Thoracic aorta (tissue), 2 donors: ENCODE measurements at regions not wholly inside any gene's neighbourhood (a gene's known extent, or its start where the extent isn't known, plus 50 kb on each side); places are given as distances from the start of the nearest gene placed in this dataset.
"Not testable (repeated sequence)": the region's sequence is repeated elsewhere in the genome, so short reads cannot be mapped to it uniquely, and the experiment has no call there.

Experiments used
- ATAC-seq: fragments of 150-250 bp; one replicate; pipeline ENCODE4 v1.8.0; 2017; ENCODE audit warnings: low read depth; ENCODE audit not compliant: insufficient number of reproducible peaks, low FRiP score
- DNase-seq: peaks from one replicate; pipeline ENCODE4 v3.0.0-alpha.2; 2020; ENCODE audit warnings: low spot score
- H3K27ac ChIP-seq, 2 donors: fragments of 200-600 bp; sonication (generic); 1 replicate in 1 of 2; 2 replicates in 1 of 2; pipeline ENCODE4 v1.5.1; 2016; ENCODE audit warnings: mild to moderate bottlenecking in 2 of 2, moderate library complexity in 2 of 2
- H3K27me3 ChIP-seq: fragments of 200-600 bp; sonication (generic); replicated peaks from 2 replicates; pipeline ENCODE4 v1.6.0; 2016; ENCODE audit warnings: mild to moderate bottlenecking; ENCODE audit not compliant: insufficient read depth
- H3K36me3 ChIP-seq: fragments of 200-600 bp; sonication (generic); one replicate; pipeline ENCODE4 v1.5.1; 2016
- H3K4me1 ChIP-seq, 2 donors: fragments of 200-600 bp; sonication (generic); 1 replicate in 1 of 2; 2 replicates in 1 of 2; pipeline versions ENCODE4 v1.5.1 to v1.6.0; 2016; ENCODE audit warnings: low read depth in 2 of 2, mild to moderate bottlenecking in 1 of 2; ENCODE audit not compliant: control insufficient read depth in 1 of 2
- H3K4me3 ChIP-seq: fragments of 200-600 bp; sonication (generic); 2 replicates; pipeline ENCODE4 v1.5.1; 2016; ENCODE audit warnings: mild to moderate bottlenecking
- H3K9me3 ChIP-seq: fragments of 200-600 bp; sonication (generic); 2 replicates; pipeline ENCODE4 v1.5.1; 2016
- CTCF ChIP-seq: fragments of 200-600 bp; sonication (generic); IDR thresholded peaks from one replicate; pipeline ENCODE4 v1.5.1; 2019; ENCODE audit warnings: antibody characterized with exemption

- Histone ChIP-seq H3K27me3 (no peaks in the 10 kb centered on the region), H3K27ac (no peak overlapping the region), H3K36me3 (no peaks in the 10 kb centered on the region), H3K4me3 (no peak overlapping the region), H3K9me3 (no peaks in the 10 kb centered on the region), H3K4me1 (no peaks in the 10 kb centered on the region)
- ATAC-seq (no peak), DNase-seq (no peak)
- no peak for TF ChIP-seq CTCF
These were observed 111.2 kb upstream of the XIST start for GRCh38 chrX:73963682-73964081.

DNA sequence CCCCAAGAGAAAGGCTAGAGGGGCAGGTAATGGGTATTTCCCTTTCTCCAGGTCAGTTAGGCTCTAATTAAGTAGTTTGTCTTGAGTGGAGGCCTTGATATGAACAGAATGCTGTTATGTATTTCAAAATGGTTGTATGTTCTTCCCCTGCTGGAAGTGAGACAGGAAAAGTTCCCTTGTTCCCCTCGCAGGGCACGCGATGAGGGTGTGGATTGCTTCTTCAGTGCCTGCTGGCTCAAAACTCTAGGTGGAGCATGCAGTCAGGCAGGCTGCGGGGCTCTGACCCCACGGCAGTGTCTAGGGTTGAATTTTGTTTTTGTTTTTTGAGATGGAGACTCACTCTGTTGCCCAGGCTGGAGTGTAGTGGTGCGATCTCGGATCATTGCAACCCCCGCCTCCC, 110.4 kb upstream of the XIST start:
- Histone ChIP-seq H3K27ac (no peak overlapping the region), H3K36me3 (no peaks in the 10 kb centered on the region), H3K27me3 (no peaks in the 10 kb centered on the region), H3K9me3 (no peaks in the 10 kb centered on the region), H3K4me3 (no peak overlapping the region), H3K4me1 (no peaks in the 10 kb centered on the region)
- ATAC-seq (no peak), DNase-seq (no peak)
- TF ChIP-seq CTCF = no peak

DNA sequence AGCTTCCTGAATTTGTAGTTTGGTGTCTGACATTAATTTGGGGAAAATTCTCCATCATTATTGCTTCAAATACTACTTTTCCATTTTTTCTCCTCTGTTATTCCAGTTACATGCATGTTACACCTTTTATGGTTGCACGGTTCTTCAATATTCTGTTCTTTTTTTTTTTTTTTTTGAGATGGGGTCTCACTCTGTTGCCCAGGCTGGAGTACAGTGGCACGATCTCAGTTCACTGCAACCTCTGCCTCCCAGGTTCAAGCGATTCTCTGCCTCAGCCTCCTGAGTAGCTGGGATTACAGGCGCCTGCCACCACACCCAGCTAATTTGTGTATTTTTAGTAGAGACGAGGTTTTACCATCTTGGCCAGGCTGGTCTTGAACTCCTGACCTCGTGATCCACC, 109.4 kb upstream of the XIST start:
- not testable (repeated sequence) for H3K4me3 ChIP-seq, H3K9me3 ChIP-seq, H3K36me3 ChIP-seq, H3K27me3 ChIP-seq, ATAC-seq, H3K4me1 ChIP-seq, H3K27ac ChIP-seq, DNase-seq

DNA sequence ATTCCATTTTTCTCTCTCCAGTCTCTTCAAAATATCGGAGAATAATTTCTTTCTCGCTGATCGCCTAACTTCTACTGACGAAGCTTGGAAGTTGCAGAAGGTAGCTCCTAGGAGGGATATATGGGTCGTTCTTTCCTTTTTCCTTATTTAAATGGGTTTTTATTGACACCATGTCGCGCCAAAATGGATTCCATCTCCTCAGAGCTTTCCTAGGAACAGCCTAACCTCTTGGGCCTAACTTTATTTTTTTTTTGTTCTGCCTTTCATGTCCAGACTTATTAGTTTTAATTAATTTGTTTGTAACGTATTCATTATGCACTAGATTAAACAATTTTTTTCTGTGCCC, 92.0 kb upstream of the XIST start:
- TF ChIP-seq CTCF = no peak
- ATAC-seq (no peak), DNase-seq (no peak)
- Histone ChIP-seq H3K27me3 (no peaks in the 10 kb centered on the region), H3K36me3 (no peaks in the 10 kb centered on the region), H3K4me3 (peak overlapping the region; percentile 88), H3K4me1 (no peaks in the 10 kb centered on the region), H3K9me3 (no peaks in the 10 kb centered on the region), H3K27ac (peak overlapping the region; percentile 68 to 71)

DNA sequence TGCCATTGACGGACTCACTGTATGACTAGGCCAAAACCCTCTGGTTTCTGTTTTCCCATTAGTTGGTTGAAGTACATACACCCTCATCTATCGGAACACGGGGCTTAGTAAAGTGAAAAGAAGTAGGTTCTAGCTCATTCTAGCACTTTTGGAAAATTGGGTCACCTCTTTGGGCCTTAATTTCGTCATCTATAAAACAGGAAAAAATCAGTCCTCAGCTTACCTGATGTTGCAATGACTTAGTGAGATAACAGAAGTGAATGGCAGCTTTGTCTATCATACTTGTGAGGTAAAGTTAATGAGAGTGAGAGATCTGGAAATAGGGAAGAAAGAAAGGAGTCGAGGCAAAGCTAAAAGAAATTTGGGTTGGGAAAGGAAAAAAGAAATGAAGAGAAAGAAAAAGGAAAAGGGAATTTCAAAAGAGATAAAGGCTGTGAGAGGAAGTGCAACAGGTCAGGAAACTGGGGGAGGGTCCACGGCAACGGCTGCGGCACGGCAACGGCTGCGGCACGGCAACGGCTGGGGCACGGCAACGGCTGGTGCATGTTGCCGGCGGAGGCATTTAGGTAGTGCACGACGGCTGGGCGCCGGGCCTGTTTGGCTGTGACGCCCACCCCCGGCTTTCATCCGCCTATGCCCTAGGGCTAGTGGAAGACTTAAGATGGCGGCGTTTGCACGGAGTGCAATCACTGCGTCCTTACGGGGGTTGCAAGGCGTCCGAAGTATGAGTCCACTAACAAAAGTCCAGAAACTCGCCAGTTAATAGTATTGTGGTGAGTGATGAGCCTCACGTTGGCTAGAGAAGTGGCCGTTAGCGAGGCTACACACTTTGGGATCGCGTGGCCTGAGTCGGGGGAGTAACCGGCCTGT, 91.4 kb upstream of the XIST start:
- Histone ChIP-seq H3K4me3 (peak overlapping the region; percentile 88), H3K27me3 (no peaks in the 10 kb centered on the region), H3K4me1 (no peaks in the 10 kb centered on the region), H3K9me3 (no peaks in the 10 kb centered on the region), H3K27ac (peak overlapping the region; percentile 68 to 71), H3K36me3 (no peaks in the 10 kb centered on the region)
- DNase-seq = peak; percentile 33
- ATAC-seq = peak; percentile 89
- no peak for TF ChIP-seq CTCF
